H1 (cell line): ENCODE measurements at regions not wholly inside any gene's neighbourhood (a gene's known extent, or its start where the extent isn't known, plus 50 kb on each side); places are given as distances from the start of the nearest gene placed in this dataset.
"Not testable (repeated sequence)": the region's sequence is repeated elsewhere in the genome, so short reads cannot be mapped to it uniquely, and the experiment has no call there.

Experiments
- CBX5 ChIP-seq: fragments of 300-800, 300-1000 bp; sonication (generic); IDR thresholded peaks from 2 replicates; pipeline ENCODE4 v1.7.1; 2016; ENCODE audit warnings: antibody characterized with exemption, low read length, low read depth
- CTCF ChIP-seq, 3 experiments: IDR thresholded peaks; 1 replicate in 2 of 3; 2 replicates in 1 of 3; pipeline versions ENCODE4 v1.5.1 to v1.6.1; 2011; ENCODE audit warnings: low read length in 3 of 3, mild to moderate bottlenecking in 3 of 3, inconsistent platforms in 2 of 3, low read depth in 1 of 3, moderate library complexity in 1 of 3; ENCODE audit not compliant: insufficient read depth in 1 of 3; ENCODE audit errors: control extremely low read depth in 1 of 3
- EP300 ChIP-seq, 2 experiments: IDR thresholded peaks; 1 replicate in 1 of 2; 2 replicates in 1 of 2; pipeline ENCODE4 v1.6.1; 2011 to 2012; ENCODE audit warnings: low read depth in 2 of 2, low read length in 2 of 2, mild to moderate bottlenecking in 2 of 2, borderline replicate concordance in 1 of 2, inconsistent platforms in 1 of 2, moderate library complexity in 1 of 2
- EZH2 ChIP-seq: fragments of 200-600 bp; sonication (generic); IDR thresholded peaks from 2 replicates; pipeline ENCODE4 v1.7.1; 2012; ENCODE audit warnings: low read depth, mild to moderate bottlenecking, moderate library complexity, low read length, inconsistent platforms; ENCODE audit not compliant: severe bottlenecking
- GABPA ChIP-seq: IDR thresholded peaks from 2 replicates; pipeline ENCODE4 v1.6.1; 2011; ENCODE audit warnings: mild to moderate bottlenecking, low read length, moderate library complexity, borderline replicate concordance; ENCODE audit not compliant: insufficient read depth
- JUN ChIP-seq: IDR thresholded peaks from 2 replicates; pipeline ENCODE4 v1.6.1; 2011; ENCODE audit warnings: low read depth, mild to moderate bottlenecking, improper control_type of control experiment, low read length
- MAX ChIP-seq: IDR thresholded peaks from 2 replicates; pipeline ENCODE4 v1.6.1; 2012; ENCODE audit warnings: inconsistent platforms
- POLR2A ChIP-seq, 2 experiments: IDR thresholded peaks; 1 replicate in 1 of 2; 2 replicates in 1 of 2; pipeline ENCODE4 v1.6.1; 2011; ENCODE audit warnings: low read depth in 2 of 2, low read length in 2 of 2, mild to moderate bottlenecking in 2 of 2; ENCODE audit errors: control extremely low read depth in 1 of 2
- RFX5 ChIP-seq: IDR thresholded peaks from 2 replicates; pipeline ENCODE4 v1.6.1; 2011; ENCODE audit warnings: low read depth, low read length, improper control_type of control experiment, borderline replicate concordance
- SIN3A ChIP-seq, 2 experiments: IDR thresholded peaks in 1 of 2; conservative IDR thresholded peaks in 1 of 2; 2 replicates each; pipeline ENCODE4 v1.6.1; 2011 to 2012; ENCODE audit warnings: low read length in 2 of 2, improper control_type of control experiment in 1 of 2, low read depth in 1 of 2, mild to moderate bottlenecking in 1 of 2

- not testable (repeated sequence) for TF ChIP-seq CTCF (IDR thresholded peaks at IDR 0.05; ENCODE audit: control extremely low read depth in 1 of 3, insufficient read depth in 1 of 3, low read depth in 1 of 3, low read length in 3 of 3); MAX; SIN3A (conservative IDR thresholded peaks at IDR 0.05 in 1 of 2, IDR thresholded peaks at IDR 0.05 in 1 of 2; ENCODE audit: low read depth in 1 of 2, low read length in 2 of 2); EP300 (IDR thresholded peaks at IDR 0.05; ENCODE audit: borderline replicate concordance in 1 of 2, low read depth in 2 of 2, low read length in 2 of 2); RFX5; GABPA; CBX5; EZH2; POLR2A (IDR thresholded peaks at IDR 0.05; ENCODE audit: control extremely low read depth in 1 of 2, low read depth in 2 of 2, low read length in 2 of 2); JUN
Observed at GRCh38 chr14:98009177-98009576, 1212.0 kb downstream of the VRK1 start.
